Upper lobe of left lung (tissue), 4 donors: ENCODE measurements at regions not wholly inside any gene's neighbourhood (a gene's known extent, or its start where the extent isn't known, plus 50 kb on each side); places are given as distances from the start of the nearest gene placed in this dataset.

ENCODE experiments used
- EP300 ChIP-seq, 4 donors: sonication (generic); formaldehyde crosslinking; IDR thresholded peaks; one replicate each; pipeline ENCODE4 v1.5.1; 2017; ENCODE audit warnings: antibody characterized with exemption in 4 of 4, control low read depth in 2 of 4
- TF ChIP-seq, protein P1 (sequence below), 6 experiments: fragments of 450-650 bp in 4 of 6; fragments of 200-600 bp in 2 of 6; sonication (generic) in 2 of 6; IDR thresholded peaks; one replicate each; pipeline ENCODE4 v1.5.1; 2016 to 2019; ENCODE audit warnings: antibody characterized with exemption in 6 of 6

DNA sequence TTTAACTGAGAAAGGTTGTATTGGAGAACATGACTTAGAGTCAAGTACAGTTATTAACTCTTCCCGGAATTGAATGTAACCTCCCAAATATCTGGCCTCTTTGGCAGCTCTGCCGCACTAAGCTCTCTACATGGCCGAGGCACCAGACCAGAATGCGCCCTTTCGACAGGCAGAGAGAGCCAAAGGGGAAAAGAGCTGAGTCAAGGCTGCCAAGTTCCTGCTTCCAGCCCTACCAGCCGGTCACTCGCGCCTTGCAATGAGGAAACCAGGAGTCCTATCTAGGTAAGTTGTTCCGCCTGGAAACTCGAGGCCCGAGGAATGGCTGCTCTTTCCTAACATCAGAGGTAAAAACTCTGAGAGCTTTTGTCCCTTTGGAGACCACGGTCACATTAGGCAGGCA lies 172.2 kb downstream of the BRMS1L start:
- TF ChIP-seq EP300 (IDR thresholded peaks at IDR 0.05), result no peak
- TF ChIP-seq, protein P1, sequence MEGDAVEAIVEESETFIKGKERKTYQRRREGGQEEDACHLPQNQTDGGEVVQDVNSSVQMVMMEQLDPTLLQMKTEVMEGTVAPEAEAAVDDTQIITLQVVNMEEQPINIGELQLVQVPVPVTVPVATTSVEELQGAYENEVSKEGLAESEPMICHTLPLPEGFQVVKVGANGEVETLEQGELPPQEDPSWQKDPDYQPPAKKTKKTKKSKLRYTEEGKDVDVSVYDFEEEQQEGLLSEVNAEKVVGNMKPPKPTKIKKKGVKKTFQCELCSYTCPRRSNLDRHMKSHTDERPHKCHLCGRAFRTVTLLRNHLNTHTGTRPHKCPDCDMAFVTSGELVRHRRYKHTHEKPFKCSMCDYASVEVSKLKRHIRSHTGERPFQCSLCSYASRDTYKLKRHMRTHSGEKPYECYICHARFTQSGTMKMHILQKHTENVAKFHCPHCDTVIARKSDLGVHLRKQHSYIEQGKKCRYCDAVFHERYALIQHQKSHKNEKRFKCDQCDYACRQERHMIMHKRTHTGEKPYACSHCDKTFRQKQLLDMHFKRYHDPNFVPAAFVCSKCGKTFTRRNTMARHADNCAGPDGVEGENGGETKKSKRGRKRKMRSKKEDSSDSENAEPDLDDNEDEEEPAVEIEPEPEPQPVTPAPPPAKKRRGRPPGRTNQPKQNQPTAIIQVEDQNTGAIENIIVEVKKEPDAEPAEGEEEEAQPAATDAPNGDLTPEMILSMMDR (IDR thresholded peaks at IDR 0.05), result no peak
